ENCODE measurements at regions not wholly inside any gene's neighbourhood (a gene's known extent, or its start where the extent isn't known, plus 50 kb on each side); places are given as distances from the start of the nearest gene placed in this dataset.

DNA sequence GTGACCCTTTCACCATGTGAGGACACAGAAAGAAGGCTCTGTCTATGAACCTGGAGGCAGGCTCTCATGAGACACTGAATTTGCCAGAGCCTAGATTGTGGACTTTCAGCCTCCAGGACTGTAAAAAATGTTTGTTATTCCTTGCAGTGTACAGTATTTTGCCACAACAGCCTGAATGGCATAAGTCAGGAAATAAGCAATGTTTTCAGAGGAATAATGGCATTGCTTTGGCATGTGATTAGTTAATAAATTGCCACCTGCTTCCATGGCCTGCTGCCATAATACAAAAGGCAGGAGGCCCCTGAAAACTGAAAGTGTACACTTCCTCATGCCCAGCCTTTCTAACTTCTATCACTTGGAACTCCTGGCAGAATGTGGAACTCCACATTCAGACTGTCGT, 408.1 kb downstream of the GADD45G start:
- H3K27ac ChIP-seq (ENCODE audit: insufficient read depth, low read depth, low read length, poor library complexity, severe bottlenecking) = no peak overlapping the region
- H3K36me3 ChIP-seq (ENCODE audit: control insufficient read depth, insufficient read depth, low read length) = no peaks in the 10 kb centered on the region
- H3K4me1 ChIP-seq (ENCODE audit: control insufficient read depth, insufficient read depth, low read length) = no peaks in the 10 kb centered on the region
- 92 to 100% methylated on average over 1 of the region's 1 CpG for WGBS, 2 experiments
- H3K27me3 ChIP-seq (ENCODE audit: control insufficient read depth, insufficient read depth, low read length, poor library complexity, severe bottlenecking) = no peaks in the 10 kb centered on the region
- no peak overlapping the region for H3K4me3 ChIP-seq (ENCODE audit: insufficient read depth, low read depth, low read length)
- H3K9me3 ChIP-seq (ENCODE audit: control insufficient read depth, low read length) = no peaks in the 10 kb centered on the region

DNA sequence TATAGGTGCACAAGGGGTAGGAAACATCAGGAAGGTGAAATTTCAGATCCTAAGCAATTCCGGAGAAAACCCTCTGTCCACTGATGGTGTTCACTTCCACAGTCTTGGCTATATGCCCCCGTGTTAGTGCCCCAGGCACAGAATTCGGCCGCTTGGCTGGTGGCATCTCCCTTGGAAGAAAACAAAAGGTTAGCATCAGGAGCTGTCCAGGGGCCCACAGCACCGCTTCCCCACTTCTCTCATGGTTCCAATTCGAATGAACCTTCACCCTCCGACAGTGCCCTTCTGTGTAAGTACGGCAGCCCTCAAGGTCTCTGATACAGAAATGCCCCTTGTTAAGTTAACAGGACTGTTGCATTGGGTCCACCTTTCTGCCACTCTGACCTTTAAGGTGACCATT, 409.0 kb downstream of the GADD45G start:
- Histone ChIP-seq H3K9me3 (ENCODE audit: control insufficient read depth, low read length) (no peaks in the 10 kb centered on the region), H3K4me3 (ENCODE audit: insufficient read depth, low read depth, low read length) (no peak overlapping the region), H3K4me1 (ENCODE audit: control insufficient read depth, insufficient read depth, low read length) (no peaks in the 10 kb centered on the region), H3K27ac (ENCODE audit: insufficient read depth, low read depth, low read length, poor library complexity, severe bottlenecking) (no peak overlapping the region), H3K36me3 (ENCODE audit: control insufficient read depth, insufficient read depth, low read length) (no peaks in the 10 kb centered on the region), H3K27me3 (ENCODE audit: control insufficient read depth, insufficient read depth, low read length, poor library complexity, severe bottlenecking) (no peaks in the 10 kb centered on the region)
- 95 to 96% methylated on average over 8 of the region's 8 CpGs for WGBS, 2 experiments

GRCh38 chr9:90014421-90014820, 409.6 kb downstream of the GADD45G start:
- no peaks in the 10 kb centered on the region for H3K27me3 ChIP-seq (ENCODE audit: control insufficient read depth, insufficient read depth, low read length, poor library complexity, severe bottlenecking)
- H3K9me3 ChIP-seq (ENCODE audit: control insufficient read depth, low read length) = no peaks in the 10 kb centered on the region
- H3K4me1 ChIP-seq (ENCODE audit: control insufficient read depth, insufficient read depth, low read length) = no peaks in the 10 kb centered on the region
- no peak overlapping the region for H3K4me3 ChIP-seq (ENCODE audit: insufficient read depth, low read depth, low read length)
- H3K36me3 ChIP-seq (ENCODE audit: control insufficient read depth, insufficient read depth, low read length) = no peaks in the 10 kb centered on the region
- no peak overlapping the region for H3K27ac ChIP-seq (ENCODE audit: insufficient read depth, low read depth, low read length, poor library complexity, severe bottlenecking)
- 91 to 93% methylated on average over 9 of the region's 9 CpGs for WGBS, 2 experiments

GRCh38 chr9:90016272-90016671, 411.5 kb downstream of the GADD45G start:
- Histone ChIP-seq H3K27ac (ENCODE audit: insufficient read depth, low read depth, low read length, poor library complexity, severe bottlenecking) (no peak overlapping the region), H3K9me3 (ENCODE audit: control insufficient read depth, low read length) (no peaks in the 10 kb centered on the region), H3K27me3 (ENCODE audit: control insufficient read depth, insufficient read depth, low read length, poor library complexity, severe bottlenecking) (no peaks in the 10 kb centered on the region), H3K4me3 (ENCODE audit: insufficient read depth, low read depth, low read length) (no peak overlapping the region), H3K4me1 (ENCODE audit: control insufficient read depth, insufficient read depth, low read length) (no peaks in the 10 kb centered on the region), H3K36me3 (ENCODE audit: control insufficient read depth, insufficient read depth, low read length) (no peaks in the 10 kb centered on the region)
- WGBS, 2 experiments = 67 to 75% methylated on average over 1 of the region's 1 CpG

DNA sequence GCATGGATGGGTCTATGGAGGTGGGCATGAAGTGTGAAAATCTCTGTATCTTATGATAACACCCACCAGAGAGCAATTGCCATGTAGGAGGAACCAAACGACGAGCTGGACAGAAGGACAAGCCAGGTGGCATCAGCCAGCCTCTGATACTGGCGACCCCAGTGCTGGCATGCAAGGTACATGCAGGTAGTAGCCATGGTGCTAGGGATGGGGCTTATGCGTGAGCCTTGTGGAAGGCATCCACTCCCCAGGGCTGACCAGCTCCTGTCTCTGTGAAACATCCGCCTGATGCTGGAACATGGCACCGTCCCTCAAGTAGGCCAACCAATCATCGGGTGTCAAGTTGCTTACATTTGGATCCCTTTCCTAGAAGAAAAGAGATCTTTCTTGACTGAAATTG, 412.9 kb downstream of the GADD45G start:
- Histone ChIP-seq H3K4me1 (ENCODE audit: control insufficient read depth, insufficient read depth, low read length) (no peaks in the 10 kb centered on the region), H3K36me3 (ENCODE audit: control insufficient read depth, insufficient read depth, low read length) (no peaks in the 10 kb centered on the region), H3K27me3 (ENCODE audit: control insufficient read depth, insufficient read depth, low read length, poor library complexity, severe bottlenecking) (no peaks in the 10 kb centered on the region), H3K4me3 (ENCODE audit: insufficient read depth, low read depth, low read length) (no peak overlapping the region), H3K9me3 (ENCODE audit: control insufficient read depth, low read length) (no peaks in the 10 kb centered on the region), H3K27ac (ENCODE audit: insufficient read depth, low read depth, low read length, poor library complexity, severe bottlenecking) (no peak overlapping the region)
- 95 to 97% methylated on average over 7 of the region's 7 CpGs for WGBS, 2 experiments

DNA sequence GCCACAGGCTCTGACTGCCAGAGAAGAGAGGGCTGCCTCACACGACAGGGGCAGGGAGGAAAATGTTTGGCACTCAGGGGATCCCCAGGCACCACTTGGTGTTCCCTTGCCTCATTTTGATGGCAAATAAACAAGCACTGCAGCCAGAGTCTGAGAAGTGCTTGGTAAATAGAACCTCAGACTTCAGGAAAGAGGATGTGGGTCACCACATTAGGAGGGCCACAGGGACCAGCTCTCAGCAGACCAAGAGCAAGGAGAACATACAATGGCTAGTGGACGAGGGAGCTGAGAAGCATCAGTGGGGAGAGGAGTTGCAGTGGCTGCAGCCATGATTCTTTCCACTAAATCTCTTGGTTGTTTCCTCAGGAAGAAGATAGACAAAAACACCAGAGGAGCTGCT, 413.9 kb downstream of the GADD45G start:
- 82 to 90% methylated on average over 2 of the region's 2 CpGs for WGBS, 2 experiments

DNA sequence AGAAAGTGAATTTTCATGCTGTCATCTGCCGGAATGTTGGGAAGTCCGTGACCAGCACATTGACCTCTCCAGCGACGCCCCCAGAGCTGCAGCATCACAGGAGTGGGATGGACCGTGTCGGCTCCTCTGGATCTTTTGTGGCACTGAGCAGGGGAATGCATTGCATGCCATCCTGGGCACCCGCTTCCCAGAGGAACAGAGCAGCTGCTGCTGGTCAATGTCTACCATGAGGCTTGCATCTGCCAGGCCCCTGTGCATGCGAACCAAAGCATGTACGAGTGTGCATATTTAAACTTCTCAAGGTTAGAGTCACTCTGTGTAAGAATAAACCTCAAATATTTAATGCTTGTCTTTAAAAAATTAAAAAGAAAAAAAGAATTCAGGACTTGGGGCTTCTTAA, 414.8 kb downstream of the GADD45G start:
- WGBS, 2 experiments = 92 to 96% methylated on average over 9 of the region's 9 CpGs

More for the DNA sequence above, 413.9 kb downstream of the GADD45G start:
- Histone ChIP-seq H3K4me3 (ENCODE audit: insufficient read depth, low read depth, low read length) (no peak overlapping the region), H3K27me3 (ENCODE audit: control insufficient read depth, insufficient read depth, low read length, poor library complexity, severe bottlenecking) (no peaks in the 10 kb centered on the region), H3K36me3 (ENCODE audit: control insufficient read depth, insufficient read depth, low read length) (no peaks in the 10 kb centered on the region), H3K4me1 (ENCODE audit: control insufficient read depth, insufficient read depth, low read length) (no peaks in the 10 kb centered on the region), H3K9me3 (ENCODE audit: control insufficient read depth, low read length) (no peaks in the 10 kb centered on the region), H3K27ac (ENCODE audit: insufficient read depth, low read depth, low read length, poor library complexity, severe bottlenecking) (no peak overlapping the region)

DNA sequence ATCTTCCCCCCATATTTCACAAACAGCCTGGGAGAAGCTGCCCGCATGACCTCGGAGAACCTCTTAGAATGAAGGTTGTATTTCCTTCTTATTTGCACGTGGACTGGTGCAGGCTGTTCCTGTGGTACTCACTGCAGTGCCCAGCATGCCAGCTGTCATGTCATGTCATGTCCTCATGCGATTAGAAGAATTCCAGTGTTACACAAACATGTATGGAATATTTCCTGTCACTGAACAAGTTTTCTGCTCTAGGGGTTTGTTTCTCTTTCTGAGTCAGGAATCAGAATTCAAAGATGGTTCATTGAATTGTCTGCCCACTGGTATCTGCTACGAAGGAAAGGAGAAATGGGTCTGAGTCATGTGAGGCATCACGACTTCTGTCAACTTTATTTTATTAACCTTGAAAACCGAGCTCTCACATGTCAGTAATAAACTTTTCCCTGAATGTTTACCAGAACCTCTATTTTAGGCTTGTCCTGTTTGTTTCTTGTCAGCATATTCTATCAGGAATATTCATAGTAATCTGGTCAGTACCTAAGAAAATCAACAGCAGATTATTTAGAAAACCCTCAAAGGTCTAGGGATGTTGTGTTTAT, 415.6 kb downstream of the GADD45G start:
- Histone ChIP-seq H3K4me3 (ENCODE audit: insufficient read depth, low read depth, low read length) (no peak overlapping the region), H3K9me3 (ENCODE audit: control insufficient read depth, low read length) (no peaks in the 10 kb centered on the region), H3K36me3 (ENCODE audit: control insufficient read depth, insufficient read depth, low read length) (no peaks in the 10 kb centered on the region), H3K27ac (ENCODE audit: insufficient read depth, low read depth, low read length, poor library complexity, severe bottlenecking) (no peak overlapping the region), H3K27me3 (ENCODE audit: control insufficient read depth, insufficient read depth, low read length, poor library complexity, severe bottlenecking) (no peaks in the 10 kb centered on the region), H3K4me1 (ENCODE audit: control insufficient read depth, insufficient read depth, low read length) (no peaks in the 10 kb centered on the region)
- 92 to 93% methylated on average over 7 of the region's 7 CpGs for WGBS, 2 experiments

More for the DNA sequence above, 414.8 kb downstream of the GADD45G start:
- Histone ChIP-seq H3K36me3 (ENCODE audit: control insufficient read depth, insufficient read depth, low read length) (no peaks in the 10 kb centered on the region), H3K4me1 (ENCODE audit: control insufficient read depth, insufficient read depth, low read length) (no peaks in the 10 kb centered on the region), H3K27me3 (ENCODE audit: control insufficient read depth, insufficient read depth, low read length, poor library complexity, severe bottlenecking) (no peaks in the 10 kb centered on the region), H3K4me3 (ENCODE audit: insufficient read depth, low read depth, low read length) (no peak overlapping the region), H3K9me3 (ENCODE audit: control insufficient read depth, low read length) (no peaks in the 10 kb centered on the region), H3K27ac (ENCODE audit: insufficient read depth, low read depth, low read length, poor library complexity, severe bottlenecking) (no peak overlapping the region)

DNA sequence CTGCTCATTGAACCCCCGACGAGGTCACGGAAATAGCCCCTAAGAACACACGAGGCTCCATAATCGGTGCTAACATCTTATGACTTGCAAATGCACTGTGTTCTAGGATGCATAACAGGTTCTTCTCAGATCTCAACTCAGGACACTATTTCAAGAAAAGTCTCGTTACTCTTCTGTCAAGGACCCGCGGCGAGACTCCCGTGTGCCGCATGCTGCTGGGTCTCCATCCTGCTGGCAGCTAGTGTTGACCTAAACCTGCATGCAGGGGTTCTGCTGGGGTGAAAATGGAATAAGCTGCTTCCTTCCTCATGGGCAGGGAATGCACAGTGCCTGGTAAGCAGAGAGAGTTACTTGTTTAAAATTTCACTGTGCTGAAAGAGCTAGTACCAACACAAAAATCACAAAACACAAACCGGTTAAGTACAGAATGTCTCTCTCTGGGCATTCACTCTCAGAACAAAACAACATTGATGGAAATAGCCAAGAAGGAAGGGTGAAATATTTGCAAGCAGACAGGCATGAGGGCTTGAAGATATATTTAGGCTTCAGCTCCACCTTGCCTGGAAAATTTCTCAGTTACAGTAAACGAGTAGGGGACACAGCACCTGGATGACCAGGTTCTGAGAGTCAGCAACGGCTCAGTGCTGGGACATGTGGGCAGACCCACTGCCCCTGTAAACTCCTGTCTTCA, 416.5 kb downstream of the GADD45G start:
- H3K4me3 ChIP-seq (ENCODE audit: insufficient read depth, low read depth, low read length) = no peak overlapping the region
- 94 to 95% methylated on average over 14 of the region's 14 CpGs for WGBS, 2 experiments
- H3K9me3 ChIP-seq (ENCODE audit: control insufficient read depth, low read length) = no peaks in the 10 kb centered on the region
- no peaks in the 10 kb centered on the region for H3K4me1 ChIP-seq (ENCODE audit: control insufficient read depth, insufficient read depth, low read length)
- no peaks in the 10 kb centered on the region for H3K36me3 ChIP-seq (ENCODE audit: control insufficient read depth, insufficient read depth, low read length)
- no peak overlapping the region for H3K27ac ChIP-seq (ENCODE audit: insufficient read depth, low read depth, low read length, poor library complexity, severe bottlenecking)
- H3K27me3 ChIP-seq (ENCODE audit: control insufficient read depth, insufficient read depth, low read length, poor library complexity, severe bottlenecking) = no peaks in the 10 kb centered on the region

DNA sequence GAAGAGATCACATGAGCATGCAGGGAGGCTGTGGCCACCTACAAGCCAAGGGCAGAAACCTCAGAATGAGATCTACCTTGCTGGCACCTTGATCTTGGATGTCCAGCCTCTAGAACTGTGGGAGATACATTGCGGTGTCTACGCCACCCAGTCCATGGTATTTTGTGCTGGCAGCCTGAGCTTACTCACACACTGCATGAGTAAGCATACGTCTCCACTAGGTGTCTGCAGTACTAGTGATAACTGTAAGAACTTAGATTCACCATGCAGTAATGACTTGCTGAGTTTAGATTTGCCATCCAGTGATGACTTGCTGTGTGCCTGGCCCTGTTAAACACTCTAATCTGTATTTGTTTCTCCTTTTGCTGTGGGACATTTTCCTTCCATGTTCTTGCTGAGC, 417.7 kb downstream of the GADD45G start:
- 98% methylated on average over 3 of the region's 3 CpGs for WGBS, 2 experiments
- Histone ChIP-seq H3K4me3 (ENCODE audit: insufficient read depth, low read depth, low read length) (no peak overlapping the region), H3K27ac (ENCODE audit: insufficient read depth, low read depth, low read length, poor library complexity, severe bottlenecking) (no peak overlapping the region), H3K4me1 (ENCODE audit: control insufficient read depth, insufficient read depth, low read length) (no peaks in the 10 kb centered on the region), H3K27me3 (ENCODE audit: control insufficient read depth, insufficient read depth, low read length, poor library complexity, severe bottlenecking) (no peaks in the 10 kb centered on the region), H3K36me3 (ENCODE audit: control insufficient read depth, insufficient read depth, low read length) (no peaks in the 10 kb centered on the region), H3K9me3 (ENCODE audit: control insufficient read depth, low read length) (no peaks in the 10 kb centered on the region)
